Skeletal muscle satellite cell (primary cell): ENCODE measurements at regions not wholly inside any gene's neighbourhood (a gene's known extent, or its start where the extent isn't known, plus 50 kb on each side); places are given as distances from the start of the nearest gene placed in this dataset. TPM values are rescaled to one million over a fixed set of nuclear protein-coding genes. Genes with fewer than 3 reads are reported as not detected.

Experiments used
- H3K27me3 ChIP-seq: 2 replicates; pipeline ENCODE4 v1.7.0; 2013; ENCODE audit warnings: low read length; ENCODE audit not compliant: control insufficient read depth, insufficient read depth
- H3K36me3 ChIP-seq: 2 replicates; pipeline ENCODE4 v1.7.0; 2013; ENCODE audit warnings: mild to moderate bottlenecking, control low read depth, low read length; ENCODE audit not compliant: insufficient read depth
- H3K4me1 ChIP-seq: 2 replicates; pipeline ENCODE4 v1.7.0; 2013; ENCODE audit warnings: low read length; ENCODE audit not compliant: control insufficient read depth, insufficient read depth
- H3K4me2 ChIP-seq: 2 replicates; pipeline ENCODE4 v1.7.0; 2013; ENCODE audit warnings: mild to moderate bottlenecking, low read length
- H3K4me3 ChIP-seq: 2 replicates; pipeline ENCODE4 v1.7.0; 2013; ENCODE audit warnings: low read length
- H3K9ac ChIP-seq: 2 replicates; pipeline ENCODE4 v1.7.0; 2013; ENCODE audit warnings: mild to moderate bottlenecking, low read depth, low read length, moderate library complexity
- H3K9me3 ChIP-seq: replicated peaks from 2 replicates; pipeline ENCODE4 v1.7.0; 2013; ENCODE audit warnings: mild to moderate bottlenecking, control low read depth, low read length
- small RNA-seq: library from RNA; depleted of rRNA; stranded (forward); fragments of <200 nt; gene quantifications from one replicate; pipeline ENCODE3, GENCODE V24; 2012

- Histone ChIP-seq H3K27me3 (no peaks in the 10 kb centered on the region), H3K4me1 (no peaks in the 10 kb centered on the region), H3K36me3 (no peaks in the 10 kb centered on the region), H3K4me3 (no peak overlapping the region), H3K4me2 (no peak overlapping the region), H3K9me3 (no peaks in the 10 kb centered on the region), H3K9ac (no peak overlapping the region)
These were observed 1006.6 kb downstream of the NAALADL2 start for GRCh38 chr3:175865724-175866123.

- no peak overlapping the region for H3K9ac ChIP-seq
- H3K36me3 ChIP-seq: no peaks in the 10 kb centered on the region
- H3K4me2 ChIP-seq: no peak overlapping the region
- H3K9me3 ChIP-seq: no peaks in the 10 kb centered on the region
- H3K4me1 ChIP-seq: no peaks in the 10 kb centered on the region
- no peaks in the 10 kb centered on the region for H3K27me3 ChIP-seq
- H3K4me3 ChIP-seq: no peak overlapping the region
These were observed 1002.8 kb downstream of the NAALADL2 start for GRCh38 chr3:175861916-175862315.

Small RNA genes lying in the stretch of these regions (small RNA-seq; reads per million reads assigned to genes)
- gene AC104640.2 (not detected), gene RNA5SP147 (not detected)
